ENCODE measurements at regions not wholly inside any gene's neighbourhood (a gene's known extent, or its start where the extent isn't known, plus 50 kb on each side); places are given as distances from the start of the nearest gene placed in this dataset.

- TF ChIP-seq CTCF (IDR thresholded peaks at IDR 0.05) (no peak), POLR2A (IDR thresholded peaks at IDR 0.05) (no peak)
Observed at GRCh38 chr12:68532887-68533248, 77.8 kb upstream of the RAP1B start.

All from body of pancreas (tissue), 4 donors.